ENCODE measurements at regions not wholly inside any gene's neighbourhood (a gene's known extent, or its start where the extent isn't known, plus 50 kb on each side); places are given as distances from the start of the nearest gene placed in this dataset.
A peak's percentile ranks its signal among the peaks of the same experiment; 100 is the strongest.

GRCh38 chr5:124812771-124813358, 66.4 kb upstream of the ZNF608 start:
- no peak for TF ChIP-seq MYC (IDR thresholded peaks at IDR 0.05; ENCODE audit: low read depth, low read length)
- TF ChIP-seq FOS (IDR thresholded peaks at IDR 0.05; ENCODE audit: borderline replicate concordance, insufficient read depth, low read length): peak; percentile 25
- TF ChIP-seq JUN (IDR thresholded peaks at IDR 0.05; ENCODE audit: borderline replicate concordance, insufficient read depth, insufficient read length, low read depth): peak; percentile 23
- no peaks in the 10 kb centered on the region for H3K27me3 ChIP-seq (ENCODE audit: control insufficient read depth in 2 of 2, insufficient read depth in 2 of 2, low read length in 2 of 2)
- no peaks in the 10 kb centered on the region for H4K20me1 ChIP-seq (replicated peaks; ENCODE audit: control insufficient read depth, extremely low read depth, insufficient read depth, low read length)
- H3K4me1 ChIP-seq (ENCODE audit: control insufficient read depth, extremely low read depth, insufficient read depth, low read length): peaks cover 10% of the 10 kb centered on the region
- TSS peak; percentile 33 for BruUV-seq (replicated peaks)
- FAIRE-seq (peak; percentile 92), DNase-seq (ENCODE audit: low read depth, low spot score) (peak; percentile 82)
- intact Hi-C loops (cut with micrococcal nuclease): loop anchor here (1.0 to 5.0 kb wide), 6 partner anchors 65 to 598 kb away; no protein-coding TSS in a partner anchor
- dilution Hi-C loops (cut with MboI; ENCODE audit: extremely low pct_ligation_motif_present, low sequenced_read_pairs): no loop called here
- peak overlapping the region; percentile 34 for H3K9ac ChIP-seq (replicated peaks; ENCODE audit: extremely low read depth, insufficient read depth, low read length)
- no peaks in the 10 kb centered on the region for H3K36me3 ChIP-seq (ENCODE audit: control insufficient read depth in 2 of 2, extremely low read depth in 1 of 2, insufficient read depth in 2 of 2, low read length in 2 of 2)
- H3K4me3 ChIP-seq (replicated peaks in 1 of 3; ENCODE audit: insufficient read depth in 1 of 3, low read depth in 1 of 3, low read length in 3 of 3): no peak overlapping the region
- H3K9me1 ChIP-seq (replicated peaks; ENCODE audit: control insufficient read depth, extremely low read depth, insufficient read depth, low read length): no peaks in the 10 kb centered on the region
- no peaks in the 10 kb centered on the region for H3K9me3 ChIP-seq (replicated peaks; ENCODE audit: control insufficient read depth, insufficient read depth, low read length)
- peak overlapping the region; percentile 81 for H3K27ac ChIP-seq (ENCODE audit: insufficient read depth, low read depth, low read length)
- ChIA-PET POLR2A (no interaction called here), CTCF (interaction anchor here (1.4 to 1.6 kb wide), 2 partner anchors 10 to 64 kb away, joined by 4 to 5 read pairs; no protein-coding TSS in a partner anchor)
- H2AFZ ChIP-seq (ENCODE audit: low read depth, low read length): peak overlapping the region; percentile 78
- H3K79me2 ChIP-seq (ENCODE audit: control insufficient read depth, insufficient read depth, low read length): no peaks in the 10 kb centered on the region
- peak overlapping the region; percentile 37 for H3K4me2 ChIP-seq (ENCODE audit: insufficient read depth, low read length)

- H3K9me3 ChIP-seq (replicated peaks; ENCODE audit: control insufficient read depth, insufficient read depth, low read length): no peaks in the 10 kb centered on the region
- DNase-seq (ENCODE audit: low read depth, low spot score): no peak
- no peaks in the 10 kb centered on the region for H3K27me3 ChIP-seq (ENCODE audit: control insufficient read depth in 2 of 2, insufficient read depth in 2 of 2, low read length in 2 of 2)
- intact Hi-C loops (cut with micrococcal nuclease) (no loop called here), dilution Hi-C loops (cut with MboI; ENCODE audit: extremely low pct_ligation_motif_present, low sequenced_read_pairs) (no loop called here)
- no peaks in the 10 kb centered on the region for H3K36me3 ChIP-seq (ENCODE audit: control insufficient read depth in 2 of 2, extremely low read depth in 1 of 2, insufficient read depth in 2 of 2, low read length in 2 of 2)
- FAIRE-seq: no peak
- BruUV-seq (replicated peaks): no TSS peak
- H3K9ac ChIP-seq (replicated peaks; ENCODE audit: extremely low read depth, insufficient read depth, low read length): no peak overlapping the region
- H3K9me1 ChIP-seq (replicated peaks; ENCODE audit: control insufficient read depth, extremely low read depth, insufficient read depth, low read length): no peaks in the 10 kb centered on the region
- H3K4me2 ChIP-seq (ENCODE audit: insufficient read depth, low read length): no peak overlapping the region
- H2AFZ ChIP-seq (ENCODE audit: low read depth, low read length): no peak overlapping the region
- no peak overlapping the region for H3K27ac ChIP-seq (ENCODE audit: insufficient read depth, low read depth, low read length)
- TF ChIP-seq POLR2AphosphoS5 (IDR thresholded peaks at IDR 0.05; ENCODE audit: insufficient read depth, low read depth, low read length) (no peak), EZH2 (IDR thresholded peaks at IDR 0.05; ENCODE audit: borderline replicate concordance, low read depth, low read length, severe bottlenecking) (no peak), FOS (IDR thresholded peaks at IDR 0.05; ENCODE audit: borderline replicate concordance, insufficient read depth, low read length) (no peak), GATA2 (IDR thresholded peaks at IDR 0.05; ENCODE audit: insufficient read depth, insufficient read length, low read depth, low read length) (no peak), POLR2A (IDR thresholded peaks at IDR 0.05; ENCODE audit: low read depth, low read length) (no peak), MYC (IDR thresholded peaks at IDR 0.05; ENCODE audit: low read depth, low read length) (no peak), JUN (IDR thresholded peaks at IDR 0.05; ENCODE audit: borderline replicate concordance, insufficient read depth, insufficient read length, low read depth) (no peak), CTCF (IDR thresholded peaks at IDR 0.05; ENCODE audit: extremely low read depth in 1 of 2, insufficient read depth in 1 of 2, low read depth in 1 of 2, low read length in 2 of 2) (no peak), MAX (IDR thresholded peaks at IDR 0.05; ENCODE audit: insufficient read depth, insufficient read length) (no peak)
- CTCF ChIA-PET: no interaction called here
- H4K20me1 ChIP-seq (replicated peaks; ENCODE audit: control insufficient read depth, extremely low read depth, insufficient read depth, low read length): no peaks in the 10 kb centered on the region
- POLR2A ChIA-PET: no interaction called here
- H3K4me1 ChIP-seq (ENCODE audit: control insufficient read depth, extremely low read depth, insufficient read depth, low read length): peaks cover 10% of the 10 kb centered on the region
- no peak overlapping the region for H3K4me3 ChIP-seq (replicated peaks in 1 of 3; ENCODE audit: insufficient read depth in 1 of 3, low read depth in 1 of 3, low read length in 3 of 3)
- H3K79me2 ChIP-seq (ENCODE audit: control insufficient read depth, insufficient read depth, low read length): no peaks in the 10 kb centered on the region
These were observed 69.9 kb upstream of the ZNF608 start for GRCh38 chr5:124816381-124816780.

All from endothelial cell of umbilical vein (primary cell).